Liver (tissue), 8 donors: ENCODE measurements at regions not wholly inside any gene's neighbourhood (a gene's known extent, or its start where the extent isn't known, plus 50 kb on each side); places are given as distances from the start of the nearest gene placed in this dataset.
"Not testable (repeated sequence)": the region's sequence is repeated elsewhere in the genome, so short reads cannot be mapped to it uniquely, and the experiment has no call there.

Experiments
- DNase-seq: peaks from one replicate; pipeline ENCODE4 v3.0.0-alpha.2; 2017; ENCODE audit warnings: low spot score
- H3K27ac ChIP-seq, 2 donors: one replicate each; pipeline ENCODE4 v1.7.0; 2013; ENCODE audit warnings: inconsistent platforms in 2 of 2, low read length in 2 of 2, control low read depth in 1 of 2, low read depth in 1 of 2, mild to moderate bottlenecking in 1 of 2
- H3K27me3 ChIP-seq, 4 donors: one replicate each; pipeline versions ENCODE4 v1.6.1 to v1.7.0; 2013; ENCODE audit warnings: low read length in 3 of 4, inconsistent platforms in 1 of 4, mild to moderate bottlenecking in 1 of 4, moderate library complexity in 1 of 4; ENCODE audit not compliant: control insufficient read depth in 4 of 4, insufficient read depth in 4 of 4
- H3K36me3 ChIP-seq, 4 donors: one replicate each; pipeline versions ENCODE4 v1.6.1 to v1.7.0; 2013; ENCODE audit warnings: low read length in 3 of 4, mild to moderate bottlenecking in 3 of 4, low read depth in 1 of 4, moderate library complexity in 1 of 4; ENCODE audit not compliant: control insufficient read depth in 4 of 4, insufficient read depth in 3 of 4
- H3K4me1 ChIP-seq, 4 donors: one replicate each; pipeline versions ENCODE4 v1.6.1 to v1.7.0; 2013; ENCODE audit warnings: low read length in 3 of 4, mild to moderate bottlenecking in 3 of 4, moderate library complexity in 1 of 4; ENCODE audit not compliant: control insufficient read depth in 4 of 4, insufficient read depth in 4 of 4
- H3K4me3 ChIP-seq, 3 donors: one replicate each; pipeline versions ENCODE4 v1.6.1 to v1.7.0; 2013; ENCODE audit warnings: low read length in 3 of 3, control low read depth in 1 of 3, low read depth in 1 of 3, mild to moderate bottlenecking in 1 of 3
- H3K9ac ChIP-seq, 2 donors: one replicate each; pipeline ENCODE4 v1.7.0; 2013; ENCODE audit warnings: low read length in 2 of 2, mild to moderate bottlenecking in 2 of 2, moderate library complexity in 2 of 2, control low read depth in 1 of 2, low read depth in 1 of 2
- H3K9me3 ChIP-seq, 4 donors: one replicate each; pipeline versions ENCODE4 v1.6.1 to v1.7.0; 2013; ENCODE audit warnings: low read length in 3 of 4; ENCODE audit not compliant: control insufficient read depth in 4 of 4
- EGR1 ChIP-seq, 2 donors: IDR thresholded peaks; 2 replicates each; pipeline ENCODE4 v1.6.1; 2016 to 2018; ENCODE audit warnings: antibody characterized with exemption in 2 of 2, low read depth in 2 of 2
- FOXA1 ChIP-seq: IDR thresholded peaks from 2 replicates; pipeline ENCODE4 v1.6.1; 2016; ENCODE audit warnings: antibody characterized with exemption
- FOXA2 ChIP-seq: IDR thresholded peaks from 2 replicates; pipeline ENCODE4 v1.6.1; 2016; ENCODE audit warnings: antibody characterized with exemption
- GABPA ChIP-seq, 2 donors: IDR thresholded peaks in 1 of 2; conservative IDR thresholded peaks in 1 of 2; 2 replicates each; pipeline ENCODE4 v1.6.1; 2016; ENCODE audit warnings: antibody characterized with exemption in 2 of 2, mild to moderate bottlenecking in 1 of 2, moderate library complexity in 1 of 2
- HNF4A ChIP-seq, 2 donors: conservative IDR thresholded peaks; 2 replicates each; pipeline ENCODE4 v1.6.1; 2016; ENCODE audit warnings: antibody characterized with exemption in 2 of 2, mild to moderate bottlenecking in 2 of 2
- HNF4G ChIP-seq: IDR thresholded peaks from 2 replicates; pipeline ENCODE4 v1.6.1; 2016; ENCODE audit warnings: antibody characterized with exemption
- JUND ChIP-seq, 2 donors: IDR thresholded peaks; 2 replicates each; pipeline ENCODE4 v1.6.1; 2016; ENCODE audit warnings: antibody characterized with exemption in 2 of 2
- NR2F2 ChIP-seq: IDR thresholded peaks from 2 replicates; pipeline ENCODE4 v1.6.1; 2016; ENCODE audit warnings: antibody characterized with exemption
- RAD21 ChIP-seq, 2 donors: IDR thresholded peaks; 2 replicates each; pipeline ENCODE4 v1.6.1; 2016; ENCODE audit warnings: antibody characterized with exemption in 2 of 2, mild to moderate bottlenecking in 2 of 2
- RXRA ChIP-seq, 2 donors: IDR thresholded peaks; 2 replicates each; pipeline ENCODE4 v1.6.1; 2017 to 2018; ENCODE audit warnings: antibody characterized with exemption in 2 of 2, mild to moderate bottlenecking in 1 of 2
- SP1 ChIP-seq: IDR thresholded peaks from 2 replicates; pipeline ENCODE4 v1.6.1; 2018; ENCODE audit warnings: antibody characterized with exemption, mild to moderate bottlenecking
- TAF1 ChIP-seq: conservative IDR thresholded peaks from 2 replicates; pipeline ENCODE4 v1.6.1; 2016; ENCODE audit warnings: antibody characterized with exemption, mild to moderate bottlenecking
- YY1 ChIP-seq: IDR thresholded peaks from 2 replicates; pipeline ENCODE4 v1.6.1; 2016; ENCODE audit warnings: antibody characterized with exemption, mild to moderate bottlenecking
- WGBS: extraction: QIAGEN DNeasy Blood & Tissue Kit; methylation state at CpG from one replicate; pipeline ENCODE4 v1.1.7; 2013; 5-methylcytosine and 5-hydroxymethylcytosine counted together
- TF ChIP-seq, protein P1 (sequence below): fragments of 150-350 bp; IDR thresholded peaks from 2 replicates; pipeline ENCODE4 v1.5.1; 2017; ENCODE audit warnings: improper control_type of control experiment, low read depth, low read length; ENCODE audit not compliant: missing input control
- TF ChIP-seq, protein P2 (sequence below): IDR thresholded peaks from 2 replicates; pipeline ENCODE4 v1.6.1; 2016; ENCODE audit warnings: antibody characterized with exemption, mild to moderate bottlenecking
- TF ChIP-seq, protein P3 (sequence below): IDR thresholded peaks from 2 replicates; pipeline ENCODE4 v1.6.1; 2016; ENCODE audit warnings: antibody characterized with exemption
- TF ChIP-seq, protein P4 (sequence below): IDR thresholded peaks from 2 replicates; pipeline ENCODE4 v1.6.1; 2016; ENCODE audit warnings: antibody characterized with exemption
- TF ChIP-seq, protein P5 (sequence below): IDR thresholded peaks from 2 replicates; pipeline ENCODE4 v1.6.1; 2016; ENCODE audit warnings: antibody characterized with exemption
- donor health status: healthy.
- donor health status: healthy.
- donor health status: healthy.
- donor health status: healthy.
- donor health status: healthy.

DNA sequence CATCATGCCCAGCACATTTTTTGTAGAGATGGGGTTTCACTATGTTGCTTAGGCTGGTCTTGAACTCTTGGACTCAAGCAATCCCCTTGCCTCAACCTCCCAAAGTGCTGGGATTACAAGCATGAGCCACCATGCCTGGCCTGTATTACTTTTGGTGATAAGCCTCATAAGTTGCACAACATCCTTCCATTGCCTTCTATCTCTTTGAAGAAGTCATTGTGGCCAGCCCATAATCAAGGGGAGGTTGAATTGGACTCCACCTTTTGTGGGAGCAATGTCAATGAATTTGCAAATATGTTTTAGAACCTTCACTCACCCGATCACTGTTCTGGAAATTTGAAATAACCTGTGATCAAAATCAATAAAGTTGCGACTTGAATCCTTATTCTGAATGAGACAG is 104.3 kb upstream of the CLINT1 start:
- Histone ChIP-seq H3K9me3 (no peaks in the 10 kb centered on the region), H3K36me3 (no peaks in the 10 kb centered on the region), H3K9ac (no peak overlapping the region), H3K4me1 (no peaks in the 10 kb centered on the region), H3K27ac (no peak overlapping the region), H3K27me3 (no peaks in the 10 kb centered on the region), H3K4me3 (no peak overlapping the region)
- no peak for TF ChIP-seq RXRA (IDR thresholded peaks at IDR 0.05)
- DNase-seq: no peak
- 93% methylated on average over 2 of the region's 2 CpGs for WGBS

DNA sequence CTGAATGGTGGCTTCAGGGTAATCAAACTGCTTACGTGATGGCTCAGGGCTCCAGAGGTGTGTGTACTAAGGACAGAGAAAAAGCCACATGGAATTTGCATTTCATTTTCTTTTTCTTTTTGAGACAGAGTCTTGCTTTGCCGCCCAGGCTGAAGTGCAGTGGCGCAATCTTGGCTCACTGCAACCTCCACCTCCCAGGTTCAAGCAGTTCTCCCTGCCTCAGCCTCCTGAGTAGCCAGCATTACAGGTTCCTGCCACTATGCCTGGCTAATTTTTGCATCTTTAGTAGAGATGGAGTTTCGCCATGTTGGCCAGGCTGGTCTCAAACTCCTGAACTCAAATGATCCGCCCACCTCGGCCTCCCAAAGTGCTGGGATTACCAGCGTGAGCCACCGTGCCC is 103.7 kb upstream of the CLINT1 start:
- not testable (repeated sequence) for DNase-seq, H3K9me3 ChIP-seq, H3K27ac ChIP-seq, H3K27me3 ChIP-seq, H3K4me1 ChIP-seq, H3K4me3 ChIP-seq, H3K36me3 ChIP-seq, H3K9ac ChIP-seq
- WGBS: 95% methylated on average over 8 of the region's 8 CpGs

DNA sequence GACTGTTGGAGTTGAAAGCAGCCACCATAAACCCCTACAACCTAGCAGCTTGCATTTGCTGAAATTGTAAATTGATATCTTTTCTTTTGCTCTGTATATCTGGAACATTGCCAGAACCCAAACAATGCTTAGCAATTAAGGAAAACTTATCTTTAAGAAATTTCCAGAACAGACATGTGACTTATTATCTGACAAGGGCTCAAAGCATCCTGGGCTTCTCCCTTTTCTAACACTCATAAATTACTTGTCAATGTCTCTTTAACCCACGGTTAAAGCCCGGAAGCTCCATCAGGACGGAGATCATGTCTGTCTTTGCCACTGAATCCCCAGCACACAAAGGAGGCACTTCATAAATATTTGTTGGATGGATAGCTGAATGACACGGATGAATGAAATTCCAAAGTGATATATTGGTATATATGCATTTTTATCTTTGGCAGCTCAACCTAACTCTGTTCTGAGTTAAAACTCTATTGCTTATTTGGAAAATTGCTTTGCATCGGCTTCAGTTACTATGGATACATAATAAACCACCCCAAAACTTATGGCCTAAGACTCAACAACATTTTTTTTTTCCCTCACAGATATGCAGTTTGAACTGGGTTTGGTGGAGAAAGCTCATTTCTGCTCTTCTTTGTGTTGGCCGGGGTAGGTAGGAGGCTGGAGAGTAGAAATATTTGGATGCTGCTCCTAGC is 103.1 kb upstream of the CLINT1 start:
- H3K4me1 ChIP-seq: no peaks in the 10 kb centered on the region
- no peaks in the 10 kb centered on the region for H3K9me3 ChIP-seq
- WGBS: 74% methylated on average over 6 of the region's 6 CpGs
- no peak for TF ChIP-seq TAF1
- TF ChIP-seq FOXA1: no peak
- TF ChIP-seq, protein P1, sequence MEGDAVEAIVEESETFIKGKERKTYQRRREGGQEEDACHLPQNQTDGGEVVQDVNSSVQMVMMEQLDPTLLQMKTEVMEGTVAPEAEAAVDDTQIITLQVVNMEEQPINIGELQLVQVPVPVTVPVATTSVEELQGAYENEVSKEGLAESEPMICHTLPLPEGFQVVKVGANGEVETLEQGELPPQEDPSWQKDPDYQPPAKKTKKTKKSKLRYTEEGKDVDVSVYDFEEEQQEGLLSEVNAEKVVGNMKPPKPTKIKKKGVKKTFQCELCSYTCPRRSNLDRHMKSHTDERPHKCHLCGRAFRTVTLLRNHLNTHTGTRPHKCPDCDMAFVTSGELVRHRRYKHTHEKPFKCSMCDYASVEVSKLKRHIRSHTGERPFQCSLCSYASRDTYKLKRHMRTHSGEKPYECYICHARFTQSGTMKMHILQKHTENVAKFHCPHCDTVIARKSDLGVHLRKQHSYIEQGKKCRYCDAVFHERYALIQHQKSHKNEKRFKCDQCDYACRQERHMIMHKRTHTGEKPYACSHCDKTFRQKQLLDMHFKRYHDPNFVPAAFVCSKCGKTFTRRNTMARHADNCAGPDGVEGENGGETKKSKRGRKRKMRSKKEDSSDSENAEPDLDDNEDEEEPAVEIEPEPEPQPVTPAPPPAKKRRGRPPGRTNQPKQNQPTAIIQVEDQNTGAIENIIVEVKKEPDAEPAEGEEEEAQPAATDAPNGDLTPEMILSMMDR: no peak
- TF ChIP-seq, protein P2, sequence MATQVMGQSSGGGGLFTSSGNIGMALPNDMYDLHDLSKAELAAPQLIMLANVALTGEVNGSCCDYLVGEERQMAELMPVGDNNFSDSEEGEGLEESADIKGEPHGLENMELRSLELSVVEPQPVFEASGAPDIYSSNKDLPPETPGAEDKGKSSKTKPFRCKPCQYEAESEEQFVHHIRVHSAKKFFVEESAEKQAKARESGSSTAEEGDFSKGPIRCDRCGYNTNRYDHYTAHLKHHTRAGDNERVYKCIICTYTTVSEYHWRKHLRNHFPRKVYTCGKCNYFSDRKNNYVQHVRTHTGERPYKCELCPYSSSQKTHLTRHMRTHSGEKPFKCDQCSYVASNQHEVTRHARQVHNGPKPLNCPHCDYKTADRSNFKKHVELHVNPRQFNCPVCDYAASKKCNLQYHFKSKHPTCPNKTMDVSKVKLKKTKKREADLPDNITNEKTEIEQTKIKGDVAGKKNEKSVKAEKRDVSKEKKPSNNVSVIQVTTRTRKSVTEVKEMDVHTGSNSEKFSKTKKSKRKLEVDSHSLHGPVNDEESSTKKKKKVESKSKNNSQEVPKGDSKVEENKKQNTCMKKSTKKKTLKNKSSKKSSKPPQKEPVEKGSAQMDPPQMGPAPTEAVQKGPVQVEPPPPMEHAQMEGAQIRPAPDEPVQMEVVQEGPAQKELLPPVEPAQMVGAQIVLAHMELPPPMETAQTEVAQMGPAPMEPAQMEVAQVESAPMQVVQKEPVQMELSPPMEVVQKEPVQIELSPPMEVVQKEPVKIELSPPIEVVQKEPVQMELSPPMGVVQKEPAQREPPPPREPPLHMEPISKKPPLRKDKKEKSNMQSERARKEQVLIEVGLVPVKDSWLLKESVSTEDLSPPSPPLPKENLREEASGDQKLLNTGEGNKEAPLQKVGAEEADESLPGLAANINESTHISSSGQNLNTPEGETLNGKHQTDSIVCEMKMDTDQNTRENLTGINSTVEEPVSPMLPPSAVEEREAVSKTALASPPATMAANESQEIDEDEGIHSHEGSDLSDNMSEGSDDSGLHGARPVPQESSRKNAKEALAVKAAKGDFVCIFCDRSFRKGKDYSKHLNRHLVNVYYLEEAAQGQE: no peak
- TF ChIP-seq, protein P3, sequence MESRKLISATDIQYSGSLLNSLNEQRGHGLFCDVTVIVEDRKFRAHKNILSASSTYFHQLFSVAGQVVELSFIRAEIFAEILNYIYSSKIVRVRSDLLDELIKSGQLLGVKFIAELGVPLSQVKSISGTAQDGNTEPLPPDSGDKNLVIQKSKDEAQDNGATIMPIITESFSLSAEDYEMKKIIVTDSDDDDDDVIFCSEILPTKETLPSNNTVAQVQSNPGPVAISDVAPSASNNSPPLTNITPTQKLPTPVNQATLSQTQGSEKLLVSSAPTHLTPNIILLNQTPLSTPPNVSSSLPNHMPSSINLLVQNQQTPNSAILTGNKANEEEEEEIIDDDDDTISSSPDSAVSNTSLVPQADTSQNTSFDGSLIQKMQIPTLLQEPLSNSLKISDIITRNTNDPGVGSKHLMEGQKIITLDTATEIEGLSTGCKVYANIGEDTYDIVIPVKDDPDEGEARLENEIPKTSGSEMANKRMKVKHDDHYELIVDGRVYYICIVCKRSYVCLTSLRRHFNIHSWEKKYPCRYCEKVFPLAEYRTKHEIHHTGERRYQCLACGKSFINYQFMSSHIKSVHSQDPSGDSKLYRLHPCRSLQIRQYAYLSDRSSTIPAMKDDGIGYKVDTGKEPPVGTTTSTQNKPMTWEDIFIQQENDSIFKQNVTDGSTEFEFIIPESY: no peak
- TF ChIP-seq HNF4G: no peak
- TF ChIP-seq FOXA2: no peak
- TF ChIP-seq GABPA (IDR thresholded peaks at IDR 0.05 in 1 of 2, conservative IDR thresholded peaks at IDR 0.05 in 1 of 2): no peak
- no peak for TF ChIP-seq EGR1 (IDR thresholded peaks at IDR 0.05; ENCODE audit: low read depth in 2 of 2)
- no peak for TF ChIP-seq RAD21 (IDR thresholded peaks at IDR 0.05)
- no peak for TF ChIP-seq YY1
- no peak for TF ChIP-seq NR2F2
- TF ChIP-seq, protein P4, sequence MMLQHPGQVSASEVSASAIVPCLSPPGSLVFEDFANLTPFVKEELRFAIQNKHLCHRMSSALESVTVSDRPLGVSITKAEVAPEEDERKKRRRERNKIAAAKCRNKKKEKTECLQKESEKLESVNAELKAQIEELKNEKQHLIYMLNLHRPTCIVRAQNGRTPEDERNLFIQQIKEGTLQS: no peak
- TF ChIP-seq, protein P5, sequence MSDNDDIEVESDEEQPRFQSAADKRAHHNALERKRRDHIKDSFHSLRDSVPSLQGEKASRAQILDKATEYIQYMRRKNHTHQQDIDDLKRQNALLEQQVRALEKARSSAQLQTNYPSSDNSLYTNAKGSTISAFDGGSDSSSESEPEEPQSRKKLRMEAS: no peak
- TF ChIP-seq SP1: no peak
- TF ChIP-seq RXRA (IDR thresholded peaks at IDR 0.05): no peak
- TF ChIP-seq JUND (IDR thresholded peaks at IDR 0.05): no peak
- no peak for TF ChIP-seq HNF4A (conservative IDR thresholded peaks at IDR 0.05)
- no peaks in the 10 kb centered on the region for H3K27me3 ChIP-seq
- H3K9ac ChIP-seq: no peak overlapping the region
- no peak overlapping the region for H3K4me3 ChIP-seq
- no peaks in the 10 kb centered on the region for H3K36me3 ChIP-seq
- no peak overlapping the region for H3K27ac ChIP-seq
- DNase-seq: no peak
